ENCODE measurements at regions not wholly inside any gene's neighbourhood (a gene's known extent, or its start where the extent isn't known, plus 50 kb on each side); places are given as distances from the start of the nearest gene placed in this dataset.

GRCh38 chr2:67709835-67710234 lies 312.7 kb downstream of the ETAA1 start:
- DNase-seq = no peak

- DNase-seq = no peak
Measured at GRCh38 chr2:67712484-67712883, 315.4 kb downstream of the ETAA1 start.

GRCh38 chr2:67713376-67713775 lies 316.2 kb downstream of the ETAA1 start:
- no peak for DNase-seq

- DNase-seq = peak; percentile 35
Measured at GRCh38 chr2:67716895-67717396, 319.8 kb downstream of the ETAA1 start.

GRCh38 chr2:67717692-67718091 lies 320.6 kb downstream of the ETAA1 start:
- DNase-seq = peak; percentile 46

- peak; percentile 36 for DNase-seq
Measured at GRCh38 chr2:67719351-67719750, 322.2 kb downstream of the ETAA1 start.

GRCh38 chr2:67721516-67721915 lies 324.4 kb downstream of the ETAA1 start:
- DNase-seq = no peak

GRCh38 chr2:67724261-67724660 lies 327.1 kb downstream of the ETAA1 start:
- no peak for DNase-seq

- no peak for DNase-seq
Measured at GRCh38 chr2:67725731-67726130, 328.6 kb downstream of the ETAA1 start.

GRCh38 chr2:67726416-67726815 lies 329.3 kb downstream of the ETAA1 start:
- DNase-seq = no peak

GRCh38 chr2:67727131-67727530 lies 330.0 kb downstream of the ETAA1 start:
- no peak for DNase-seq

- DNase-seq = no peak
Measured at GRCh38 chr2:67727623-67728022, 330.5 kb downstream of the ETAA1 start.

GRCh38 chr2:67729474-67729873 lies 332.3 kb downstream of the ETAA1 start:
- DNase-seq = no peak

- DNase-seq = peak; percentile 38
Measured at GRCh38 chr2:67733517-67733916, 329.3 kb downstream of the C1D start.

- no peak for DNase-seq
Measured at GRCh38 chr2:67752199-67752598, 310.6 kb downstream of the C1D start.

GRCh38 chr2:67752969-67753368 lies 309.8 kb downstream of the C1D start:
- DNase-seq = peak; percentile 85

GRCh38 chr2:67755156-67755882 lies 307.5 kb downstream of the C1D start:
- DNase-seq = no peak

GRCh38 chr2:67760995-67761394 lies 301.8 kb downstream of the C1D start:
- DNase-seq = no peak

- no peak for DNase-seq
Measured at GRCh38 chr2:67771380-67771779, 291.4 kb downstream of the C1D start.

GRCh38 chr2:67772216-67773170 lies 290.3 kb downstream of the C1D start:
- DNase-seq = peak; percentile 9

- peak; percentile 52 for DNase-seq
Measured at GRCh38 chr2:67773851-67774250, 289.0 kb downstream of the C1D start.

- DNase-seq = no peak
Measured at GRCh38 chr2:67776276-67776675, 286.5 kb downstream of the C1D start.

- DNase-seq = no peak
Measured at GRCh38 chr2:67777010-67777409, 285.8 kb downstream of the C1D start.

Measured in fibroblast of skin of abdomen (primary cell).